Middle frontal gyrus (tissue), 1 donor: ENCODE measurements at regions not wholly inside any gene's neighbourhood (a gene's known extent, or its start where the extent isn't known, plus 50 kb on each side); places are given as distances from the start of the nearest gene placed in this dataset.
"Not testable (repeated sequence)": the region's sequence is repeated elsewhere in the genome, so short reads cannot be mapped to it uniquely, and the experiment has no call there.

Experiments
- DNase-seq: peaks from one replicate; pipeline ENCODE4 v3.0.0-alpha.2; 2015; ENCODE audit warnings: low spot score; ENCODE audit errors: extremely low spot score

GRCh38 chr7:35909870-35910357 lies 109.1 kb downstream of the SEPTIN7 start:
- DNase-seq: no peak

- not testable (repeated sequence) for DNase-seq
Measured at GRCh38 chr7:35910621-35911020, 109.8 kb downstream of the SEPTIN7 start.

GRCh38 chr7:35913350-35913749 lies 112.5 kb downstream of the SEPTIN7 start:
- DNase-seq: not testable (repeated sequence)

GRCh38 chr7:35914214-35914613 lies 113.4 kb downstream of the SEPTIN7 start:
- not testable (repeated sequence) for DNase-seq

DNA sequence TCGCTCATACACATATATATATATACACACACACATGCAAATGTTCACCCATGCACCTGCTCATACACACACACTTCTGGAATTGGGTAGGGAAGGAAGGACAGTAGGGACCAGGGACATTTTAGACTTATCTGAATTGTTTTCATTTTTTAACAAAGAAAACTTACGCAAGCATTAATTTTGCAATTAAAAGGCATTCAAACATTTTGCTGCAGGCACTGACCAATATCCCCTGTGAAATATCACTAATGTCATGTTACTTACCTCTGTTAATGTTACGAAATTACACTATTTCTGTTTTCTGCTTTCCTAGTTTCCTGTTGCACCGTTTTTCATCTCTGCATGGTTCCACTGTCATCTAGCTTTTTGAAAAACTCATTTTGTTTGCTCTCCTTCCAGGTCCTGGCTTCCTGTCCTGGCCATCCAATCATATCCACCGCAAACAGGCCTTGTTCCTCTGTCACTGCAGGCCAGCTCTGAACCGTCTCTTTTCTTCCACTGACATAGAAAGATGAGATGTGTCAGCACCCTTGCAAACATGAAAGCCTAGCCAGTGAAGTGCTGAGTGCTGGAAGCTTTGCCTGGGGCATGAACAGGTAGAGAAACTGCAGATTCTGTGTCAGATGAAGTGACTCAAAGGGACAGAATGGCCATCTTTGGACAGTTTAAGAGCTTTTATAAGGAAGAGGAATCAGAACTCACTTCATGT lies 114.5 kb downstream of the SEPTIN7 start:
- not testable (repeated sequence) for DNase-seq

DNA sequence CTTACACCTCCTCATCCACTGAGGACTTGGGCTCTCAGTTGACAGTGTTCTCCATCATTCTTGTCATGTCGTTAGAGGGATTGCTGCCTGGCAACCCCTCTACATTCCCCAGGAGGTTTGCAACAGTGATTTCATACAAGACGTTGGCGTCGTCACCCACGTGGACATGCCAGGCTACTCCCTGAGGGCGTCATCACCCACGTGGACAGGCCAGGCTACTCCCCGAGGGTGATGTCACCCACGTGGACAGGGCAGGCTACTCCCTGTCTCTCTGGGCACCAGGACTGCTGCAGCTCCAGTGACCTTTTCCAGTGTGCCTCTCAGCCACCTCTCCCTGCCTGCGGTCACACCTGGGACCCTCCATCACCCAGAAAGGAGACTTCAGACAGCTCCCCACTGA lies 117.4 kb downstream of the SEPTIN7 start:
- not testable (repeated sequence) for DNase-seq

GRCh38 chr7:35919607-35920006 lies 118.8 kb downstream of the SEPTIN7 start:
- not testable (repeated sequence) for DNase-seq

DNA sequence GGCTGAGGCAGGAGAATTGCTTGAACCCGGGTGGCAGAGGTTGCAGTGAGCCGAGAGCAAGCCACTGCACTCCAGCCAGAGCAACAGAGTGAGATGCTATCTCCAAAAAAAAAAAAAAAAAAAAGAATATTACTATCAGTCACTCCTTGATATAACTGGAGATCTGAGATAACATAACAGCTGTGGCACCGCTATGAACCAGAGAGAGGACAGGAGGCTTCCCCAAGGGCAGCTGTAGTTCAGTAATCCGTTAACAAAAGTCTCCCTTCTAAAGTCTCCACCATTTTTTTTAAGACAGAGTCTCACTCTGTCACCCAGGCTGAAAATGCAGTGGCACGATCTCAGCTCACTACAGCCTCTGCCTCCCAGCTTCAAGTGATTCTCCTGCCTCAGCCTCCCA lies 120.5 kb downstream of the SEPTIN7 start:
- not testable (repeated sequence) for DNase-seq

DNA sequence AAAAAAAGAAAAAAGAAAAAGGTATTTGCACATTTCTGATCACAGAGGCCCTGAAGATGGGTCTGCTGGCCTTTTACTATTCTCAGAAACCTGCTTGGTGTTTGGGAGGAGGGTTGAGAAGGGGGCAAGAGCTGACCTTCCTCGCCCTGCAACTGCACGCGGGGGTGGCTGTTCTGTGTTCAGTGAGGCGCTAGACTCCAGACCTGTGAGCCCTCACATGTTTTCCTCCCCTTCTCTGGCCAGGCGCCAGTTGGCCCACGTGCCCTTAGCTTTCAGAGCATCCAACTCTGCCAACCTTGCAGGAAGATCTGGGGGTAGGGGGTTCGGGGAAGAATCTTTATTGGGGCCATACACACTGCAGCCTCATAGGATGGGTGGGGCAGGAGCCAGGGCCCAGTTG lies 123.8 kb downstream of the SEPTIN7 start:
- not testable (repeated sequence) for DNase-seq

DNA sequence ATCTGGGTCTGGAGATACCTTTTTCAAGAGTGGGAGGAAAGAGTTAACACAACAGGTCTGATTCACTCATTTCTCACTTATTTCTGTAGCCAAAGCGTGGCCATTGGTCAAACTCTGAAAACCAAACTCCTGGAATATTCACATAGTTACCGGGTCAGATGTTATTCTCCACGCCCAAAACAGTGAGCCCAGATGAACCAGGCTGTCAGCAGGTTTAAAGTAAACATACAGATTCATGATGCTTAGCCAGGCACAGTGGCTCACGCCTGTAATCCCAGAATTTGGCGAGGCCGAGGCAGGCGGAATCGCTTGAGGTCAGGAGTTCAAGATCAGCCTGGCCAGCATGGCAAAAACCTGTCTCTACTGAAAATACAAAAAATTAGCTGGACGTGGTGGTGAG lies 126.1 kb downstream of the SEPTIN7 start:
- DNase-seq: not testable (repeated sequence)

DNA sequence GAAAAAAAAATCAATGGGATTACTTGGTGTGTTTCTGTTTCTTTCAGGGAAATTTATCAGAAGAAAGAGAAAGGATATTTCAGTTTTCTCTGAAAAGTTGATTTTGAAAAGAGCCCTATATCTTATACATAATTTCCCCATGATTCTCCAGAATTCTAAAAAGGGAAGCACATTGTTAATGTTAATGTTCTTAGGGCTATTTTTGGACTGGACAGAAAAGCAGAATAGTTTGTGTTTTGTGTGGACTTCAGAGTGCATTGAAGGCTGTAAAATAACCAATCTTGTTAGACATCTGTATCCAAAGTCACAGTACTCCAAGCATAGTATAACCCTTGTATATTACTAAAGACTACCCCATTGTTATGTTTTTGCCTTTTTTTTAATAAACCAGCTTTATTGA lies 130.3 kb downstream of the SEPTIN7 start:
- not testable (repeated sequence) for DNase-seq

- not testable (repeated sequence) for DNase-seq
Measured at GRCh38 chr7:35931551-35931950, 130.7 kb downstream of the SEPTIN7 start.

GRCh38 chr7:35940695-35941094 lies 139.8 kb downstream of the SEPTIN7 start:
- not testable (repeated sequence) for DNase-seq

GRCh38 chr7:35945621-35946020 lies 144.8 kb downstream of the SEPTIN7 start:
- DNase-seq: not testable (repeated sequence)

DNA sequence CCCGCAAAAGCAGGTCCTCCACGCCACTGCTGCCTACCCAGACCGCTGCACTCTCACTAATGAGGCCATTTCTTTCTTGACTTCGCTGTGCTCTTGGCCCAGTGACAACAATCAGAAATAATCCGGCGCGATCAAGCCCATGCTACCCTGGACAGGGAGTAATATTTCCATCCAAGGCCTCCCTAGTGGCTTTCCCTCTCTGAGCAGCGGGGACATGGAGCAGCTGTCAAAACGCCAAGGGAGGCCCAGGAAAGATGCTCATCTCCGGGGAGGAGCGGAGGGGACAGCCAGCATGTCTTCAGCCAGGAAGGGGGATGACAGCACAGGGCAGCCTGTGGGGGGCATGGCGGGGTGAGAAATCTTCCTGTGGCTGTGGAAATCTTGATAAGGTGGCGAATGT lies 154.9 kb downstream of the SEPTIN7 start:
- DNase-seq: not testable (repeated sequence)

GRCh38 chr7:35956988-35957387 lies 156.1 kb downstream of the SEPTIN7 start:
- not testable (repeated sequence) for DNase-seq

- not testable (repeated sequence) for DNase-seq
Measured at GRCh38 chr7:35961260-35961659, 160.4 kb downstream of the SEPTIN7 start.

GRCh38 chr7:35962607-35963006 lies 161.8 kb downstream of the SEPTIN7 start:
- DNase-seq: not testable (repeated sequence)

GRCh38 chr7:35967366-35968139 lies 166.7 kb downstream of the SEPTIN7 start:
- DNase-seq: no peak

- DNase-seq: no peak
Measured at GRCh38 chr7:35968140-35968940, 167.5 kb downstream of the SEPTIN7 start.

GRCh38 chr7:35969066-35969465 lies 168.2 kb downstream of the SEPTIN7 start:
- DNase-seq: no peak
